B cell (primary cell): ENCODE measurements at regions not wholly inside any gene's neighbourhood (a gene's known extent, or its start where the extent isn't known, plus 50 kb on each side); places are given as distances from the start of the nearest gene placed in this dataset.
A peak's percentile ranks its signal among the peaks of the same experiment; 100 is the strongest.

Experiments
- ATAC-seq: fragments of 200-7000 bp; cut with Tn5 transposase; one replicate; pipeline ENCODE4 v1.10.0; 2021; ENCODE audit warnings: low read depth, mild to moderate bottlenecking, moderate number of reproducible peaks, moderate library complexity
- CTCF ChIA-PET: fragments of 350-600 bp; sonication (Branson Sonifier 250); formaldehyde crosslinking; loops from one replicate; lab custom pipeline; 2021; ENCODE audit warnings: antibody characterized with exemption, inconsistent platforms; lab: Charles Lee
- POLR2A ChIA-PET: fragments of 350-600 bp; sonication (Branson Sonifier 250); formaldehyde crosslinking; loops from one replicate; lab custom pipeline; 2021; ENCODE audit warnings: antibody characterized with exemption; lab: Charles Lee
- DNase-seq: peaks from one replicate; pipeline ENCODE4 v3.0.0; 2013
- H2AFZ ChIP-seq: 2 replicates; pipeline ENCODE4 v1.6.1; 2012; ENCODE audit warnings: mild to moderate bottlenecking, low read depth, low read length; ENCODE audit not compliant: insufficient read depth, poor library complexity, severe bottlenecking
- H3K27ac ChIP-seq, 2 donors: 1 replicate in 1 of 2; 2 replicates in 1 of 2; pipeline ENCODE4 v1.5.1; 2012 to 2013; ENCODE audit warnings: low read length in 2 of 2, mild to moderate bottlenecking in 2 of 2, moderate library complexity in 1 of 2
- H3K27me3 ChIP-seq, 4 experiments: fragments of 200-600 bp in 1 of 4; sonication (generic) in 1 of 4; replicated peaks in 1 of 4; 1 replicate in 2 of 4; 2 replicates in 2 of 4; pipeline versions ENCODE4 v1.6.1 to v1.7.0; 2013 to 2016; ENCODE audit warnings: low read length in 3 of 4, mild to moderate bottlenecking in 2 of 4, mixed read lengths in 1 of 4, moderate library complexity in 1 of 4; ENCODE audit not compliant: insufficient read depth in 4 of 4, control insufficient read depth in 3 of 4; ENCODE audit errors: control extremely low read depth in 1 of 4
- H3K36me3 ChIP-seq, 2 experiments: replicated peaks in 1 of 2; 1 replicate in 1 of 2; 2 replicates in 1 of 2; pipeline versions ENCODE4 v1.6.1 to v1.7.1; 2013; ENCODE audit warnings: low read length in 1 of 2; ENCODE audit not compliant: insufficient read depth in 2 of 2, control insufficient read depth in 1 of 2; ENCODE audit errors: control extremely low read depth in 1 of 2, extremely low read depth in 1 of 2
- H3K4me1 ChIP-seq, 2 donors: fragments of 200-600 bp in 1 of 2; sonication (generic) in 1 of 2; 1 replicate in 1 of 2; 2 replicates in 1 of 2; pipeline versions ENCODE4 v1.5.1 to v1.6.1; 2013 to 2017; ENCODE audit warnings: low read length in 2 of 2; ENCODE audit not compliant: control insufficient read depth in 2 of 2, insufficient read depth in 2 of 2
- H3K4me2 ChIP-seq: replicated peaks from 2 replicates; pipeline ENCODE3; 2012; ENCODE audit warnings: mild to moderate bottlenecking, low read depth, low read length; ENCODE audit not compliant: poor library complexity, severe bottlenecking
- H3K4me3 ChIP-seq, 5 experiments: fragments of 200-600 bp in 1 of 5; sonication (generic) in 1 of 5; 1 replicate in 3 of 5; 2 replicates in 2 of 5; pipeline versions ENCODE4 v1.5.1 to v1.7.0; 2011 to 2016; ENCODE audit warnings: low read length in 4 of 5, mild to moderate bottlenecking in 4 of 5, low read depth in 2 of 5, control low read depth in 1 of 5, moderate library complexity in 1 of 5; ENCODE audit not compliant: insufficient read depth in 1 of 5; ENCODE audit errors: control extremely low read depth in 1 of 5, extremely low read depth in 1 of 5
- H3K79me2 ChIP-seq: fragments of 200-600 bp; sonication (generic); one replicate; pipeline ENCODE4 v1.6.0; 2016; ENCODE audit warnings: low read length; ENCODE audit not compliant: control insufficient read depth, insufficient read depth
- H3K9ac ChIP-seq: fragments of 200-600 bp; sonication (generic); 2 replicates; pipeline ENCODE4 v1.6.1; 2017; ENCODE audit warnings: mild to moderate bottlenecking, low read length, moderate library complexity
- H3K9me3 ChIP-seq, 3 donors: one replicate each; pipeline versions ENCODE4 v1.6.1 to v1.7.1; 2013; ENCODE audit warnings: low read length in 2 of 3; ENCODE audit not compliant: control insufficient read depth in 2 of 3, insufficient read depth in 1 of 3; ENCODE audit errors: control extremely low read depth in 1 of 3
- H4K20me1 ChIP-seq: 2 replicates; pipeline ENCODE4 v1.6.0; 2012; ENCODE audit warnings: mild to moderate bottlenecking, low read length; ENCODE audit not compliant: insufficient read depth, control insufficient read depth, poor library complexity, severe bottlenecking
- H3K27ac Mint-ChIP-seq: one replicate; pipeline ENCODE4 v1.8.0; 2021; ENCODE audit warnings: mixed read lengths
- H3K27me3 Mint-ChIP-seq: one replicate; pipeline ENCODE4 v1.8.0; 2021; ENCODE audit warnings: mixed read lengths
- H3K4me1 Mint-ChIP-seq: one replicate; pipeline ENCODE4 v1.8.0; 2021; ENCODE audit warnings: mixed read lengths
- H3K4me3 Mint-ChIP-seq: one replicate; pipeline ENCODE4 v1.8.0; 2021; ENCODE audit warnings: mixed read lengths
- H3K9me3 Mint-ChIP-seq: one replicate; pipeline ENCODE4 v1.8.0; 2022; ENCODE audit warnings: mixed read lengths; ENCODE audit not compliant: insufficient read depth
- CTCF ChIP-seq: fragments of 200-600 bp; IDR thresholded peaks from one replicate; pipeline ENCODE4 v1.8.0; 2022; ENCODE audit warnings: antibody characterized with exemption, mild to moderate bottlenecking
- EZH2 ChIP-seq: IDR thresholded peaks from 2 replicates; pipeline ENCODE4 v1.6.1; 2012; ENCODE audit warnings: borderline replicate concordance, low read depth, mild to moderate bottlenecking, moderate library complexity, low read length; ENCODE audit not compliant: insufficient read depth, poor library complexity, severe bottlenecking
- WGBS: methylation state at CpG from one replicate; pipeline ENCODE4 v1.1.5; 2013; ENCODE audit warnings: missing lambda C conversion rate; ENCODE audit not compliant: insufficient coverage; 5-methylcytosine and 5-hydroxymethylcytosine counted together
- intact Hi-C: fragments of 100-400 bp; cut with micrococcal nuclease; formaldehyde crosslinking; loops from one replicate; pipeline ENCODE4 v1.10.0; 2022

DNA sequence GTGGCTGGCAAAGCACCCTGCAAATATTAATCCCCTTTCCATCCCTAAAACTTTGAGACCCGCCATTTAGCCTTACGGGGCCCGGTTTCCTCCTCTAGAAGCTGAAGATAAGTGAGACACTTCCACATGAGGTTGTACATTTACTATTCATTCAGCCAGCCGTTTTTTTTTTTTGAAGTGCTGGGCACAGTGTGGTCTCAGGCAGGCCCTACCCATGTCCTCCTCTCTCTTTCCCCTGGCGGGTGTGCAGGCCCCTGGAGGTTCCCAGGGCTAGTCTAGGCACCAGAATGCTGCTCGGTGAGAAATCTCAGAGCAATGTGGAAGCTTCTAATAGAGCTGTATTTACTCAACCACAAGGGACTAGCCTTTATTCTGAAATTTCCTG is 107.4 kb upstream of the LARP1 start:
- CTCF ChIA-PET = interaction anchor here (0.7 to 7.8 kb wide), 7 partner anchors 48 to 575 kb away, joined by 3 to 84 read pairs (median 4); no protein-coding TSS in a partner anchor
- DNase-seq = no peak
- ATAC-seq = no peak
- TF ChIP-seq EZH2 (no peak), CTCF (no peak)
- Histone ChIP-seq H3K79me2 (no peaks in the 10 kb centered on the region), H3K9ac (peak overlapping the region; percentile 70), H3K9me3 (peaks cover 0 to 4% (median 0%) of the 10 kb centered on the region in 3 donors), H3K27me3 (peaks cover 0 to 16% (median 2%) of the 10 kb centered on the region in 4 experiments), H3K4me1 (peaks cover 14 to 15% of the 10 kb centered on the region in 2 donors), H2AFZ (peak overlapping the region; percentile 93), H3K4me3 (peak overlapping the region in 3 of 5 experiments; percentile 53 to 74 (median 61)), H3K36me3 (no peaks in the 10 kb centered on the region), H3K27ac (no peak overlapping the region), H3K4me2 (peak overlapping the region; percentile 97), H4K20me1 (no peaks in the 10 kb centered on the region)
- intact Hi-C loops = no loop called here
- Mint-ChIP-seq H3K4me3 (peak overlapping the region; percentile 93), H3K4me1 (peaks cover 15% of the 10 kb centered on the region), H3K27me3 (peaks cover 18% of the 10 kb centered on the region), H3K27ac (no peak overlapping the region), H3K9me3 (no peaks in the 10 kb centered on the region)
- POLR2A ChIA-PET = interaction anchor here (0.6 kb wide), 1 partner anchor 162 kb away, joined by 10 read pairs; no protein-coding TSS in a partner anchor
- WGBS = 12% methylated on average over 5 of the region's 6 CpGs

GRCh38 chr5:154647114-154647760 is 107.9 kb upstream of the LARP1 start:
- H3K9me3 Mint-ChIP-seq = no peaks in the 10 kb centered on the region
- peak; percentile 61 for ATAC-seq
- H3K4me3 ChIP-seq = peak overlapping the region in 4 of 5 experiments; percentile 37 to 74 (median 57)
- H3K27me3 ChIP-seq = peaks cover 0 to 16% (median 2%) of the 10 kb centered on the region in 4 experiments
- H3K4me1 ChIP-seq = peaks cover 14 to 15% of the 10 kb centered on the region in 2 donors
- H4K20me1 ChIP-seq = no peaks in the 10 kb centered on the region
- WGBS = under 1% methylated on average over 32 of the region's 36 CpGs
- peak overlapping the region; percentile 93 for H3K4me3 Mint-ChIP-seq
- H3K79me2 ChIP-seq = no peaks in the 10 kb centered on the region
- intact Hi-C loops = no loop called here
- DNase-seq = peak; percentile 53
- H3K9ac ChIP-seq = peak overlapping the region; percentile 70
- peaks cover 0 to 4% (median 0%) of the 10 kb centered on the region in 3 donors for H3K9me3 ChIP-seq
- no peaks in the 10 kb centered on the region for H3K36me3 ChIP-seq
- peaks cover 22% of the 10 kb centered on the region for H3K27me3 Mint-ChIP-seq
- peak overlapping the region; percentile 77 for H3K27ac Mint-ChIP-seq
- ChIA-PET POLR2A (interaction anchor here (0.6 kb wide), 1 partner anchor 162 kb away, joined by 10 read pairs; no protein-coding TSS in a partner anchor), CTCF (interaction anchor here (0.7 to 7.8 kb wide), 7 partner anchors 48 to 575 kb away, joined by 3 to 84 read pairs (median 4); no protein-coding TSS in a partner anchor)
- no peak overlapping the region for H3K27ac ChIP-seq
- peak overlapping the region; percentile 97 for H3K4me2 ChIP-seq
- peaks cover 15% of the 10 kb centered on the region for H3K4me1 Mint-ChIP-seq
- TF ChIP-seq EZH2 = no peak
- no peak for TF ChIP-seq CTCF
- H2AFZ ChIP-seq = peak overlapping the region; percentile 93
